B cell (primary cell): ENCODE measurements at regions not wholly inside any gene's neighbourhood (a gene's known extent, or its start where the extent isn't known, plus 50 kb on each side); places are given as distances from the start of the nearest gene placed in this dataset.

Experiments used
- CTCF ChIP-seq: fragments of 200-600 bp; IDR thresholded peaks from one replicate; pipeline ENCODE4 v1.8.0; 2022; ENCODE audit warnings: antibody characterized with exemption, mild to moderate bottlenecking
- EZH2 ChIP-seq: IDR thresholded peaks from 2 replicates; pipeline ENCODE4 v1.6.1; 2012; ENCODE audit warnings: borderline replicate concordance, low read depth, mild to moderate bottlenecking, moderate library complexity, low read length; ENCODE audit not compliant: insufficient read depth, poor library complexity, severe bottlenecking

GRCh38 chr7:112668561-112668960, 121.6 kb downstream of the TMEM168 start:
- TF ChIP-seq EZH2 (no peak), CTCF (no peak)
